ENCODE measurements at regions not wholly inside any gene's neighbourhood (a gene's known extent, or its start where the extent isn't known, plus 50 kb on each side); places are given as distances from the start of the nearest gene placed in this dataset.

GRCh38 chr3:94794563-94794962, 731.7 kb downstream of the NSUN3 start:
- no peaks in the 10 kb centered on the region for H3K4me1 ChIP-seq (ENCODE audit: low read length)
- H3K9ac ChIP-seq (ENCODE audit: low read length) = no peak overlapping the region
- H2AFZ ChIP-seq (ENCODE audit: low read depth, low read length) = no peak overlapping the region
- H4K20me1 ChIP-seq (ENCODE audit: insufficient read depth, low read length) = no peaks in the 10 kb centered on the region
- TF ChIP-seq EZH2phosphoT487 (IDR thresholded peaks at IDR 0.05; ENCODE audit: low read depth) = no peak
- no peak for TF ChIP-seq CTCF (IDR thresholded peaks at IDR 0.05; ENCODE audit: low read depth, low read length)
- no peaks in the 10 kb centered on the region for H3K27me3 ChIP-seq (ENCODE audit: low read depth, low read length)
- no peak overlapping the region for H3K4me2 ChIP-seq (ENCODE audit: low read length)
- no peak overlapping the region for H3K27ac ChIP-seq (ENCODE audit: low read length)
- H3K9me3 ChIP-seq (ENCODE audit: insufficient read depth, low read length) = no peaks in the 10 kb centered on the region
- H3K36me3 ChIP-seq (replicated peaks; ENCODE audit: low read depth, low read length) = no peaks in the 10 kb centered on the region
- H3K4me3 ChIP-seq (ENCODE audit: low read length) = no peak overlapping the region
- no peaks in the 10 kb centered on the region for H3K79me2 ChIP-seq (ENCODE audit: low read length)

GRCh38 chr3:94799420-94800060, 736.7 kb downstream of the NSUN3 start:
- Histone ChIP-seq H3K36me3 (replicated peaks; ENCODE audit: low read depth, low read length) (no peaks in the 10 kb centered on the region), H2AFZ (ENCODE audit: low read depth, low read length) (no peak overlapping the region), H3K4me3 (ENCODE audit: low read length) (no peak overlapping the region), H3K27me3 (ENCODE audit: low read depth, low read length) (no peaks in the 10 kb centered on the region), H4K20me1 (ENCODE audit: insufficient read depth, low read length) (no peaks in the 10 kb centered on the region), H3K27ac (ENCODE audit: low read length) (no peak overlapping the region), H3K4me1 (ENCODE audit: low read length) (no peaks in the 10 kb centered on the region), H3K9ac (ENCODE audit: low read length) (no peak overlapping the region), H3K79me2 (ENCODE audit: low read length) (no peaks in the 10 kb centered on the region), H3K4me2 (ENCODE audit: low read length) (no peak overlapping the region), H3K9me3 (ENCODE audit: insufficient read depth, low read length) (no peaks in the 10 kb centered on the region)
- no peak for TF ChIP-seq EZH2phosphoT487 (IDR thresholded peaks at IDR 0.05; ENCODE audit: low read depth)
- TF ChIP-seq CTCF (IDR thresholded peaks at IDR 0.05; ENCODE audit: low read depth, low read length) = no peak

- Histone ChIP-seq H3K27ac (ENCODE audit: low read length) (no peak overlapping the region), H3K4me1 (ENCODE audit: low read length) (no peaks in the 10 kb centered on the region), H3K9ac (ENCODE audit: low read length) (no peak overlapping the region), H3K27me3 (ENCODE audit: low read depth, low read length) (no peaks in the 10 kb centered on the region), H2AFZ (ENCODE audit: low read depth, low read length) (no peak overlapping the region), H4K20me1 (ENCODE audit: insufficient read depth, low read length) (no peaks in the 10 kb centered on the region), H3K4me3 (ENCODE audit: low read length) (no peak overlapping the region), H3K79me2 (ENCODE audit: low read length) (no peaks in the 10 kb centered on the region), H3K9me3 (ENCODE audit: insufficient read depth, low read length) (no peaks in the 10 kb centered on the region), H3K36me3 (replicated peaks; ENCODE audit: low read depth, low read length) (no peaks in the 10 kb centered on the region), H3K4me2 (ENCODE audit: low read length) (no peak overlapping the region)
- TF ChIP-seq EZH2phosphoT487 (IDR thresholded peaks at IDR 0.05; ENCODE audit: low read depth) (no peak), CTCF (IDR thresholded peaks at IDR 0.05; ENCODE audit: low read depth, low read length) (no peak)
Observed at GRCh38 chr3:94811836-94812235, 749.0 kb downstream of the NSUN3 start.

GRCh38 chr3:94821241-94821640, 758.4 kb downstream of the NSUN3 start:
- H3K27me3 ChIP-seq (ENCODE audit: low read depth, low read length) = no peaks in the 10 kb centered on the region
- H3K4me2 ChIP-seq (ENCODE audit: low read length) = no peak overlapping the region
- H3K4me3 ChIP-seq (ENCODE audit: low read length) = no peak overlapping the region
- H3K36me3 ChIP-seq (replicated peaks; ENCODE audit: low read depth, low read length) = no peaks in the 10 kb centered on the region
- no peak overlapping the region for H2AFZ ChIP-seq (ENCODE audit: low read depth, low read length)
- no peaks in the 10 kb centered on the region for H3K4me1 ChIP-seq (ENCODE audit: low read length)
- H4K20me1 ChIP-seq (ENCODE audit: insufficient read depth, low read length) = no peaks in the 10 kb centered on the region
- no peak overlapping the region for H3K27ac ChIP-seq (ENCODE audit: low read length)
- TF ChIP-seq EZH2phosphoT487 (IDR thresholded peaks at IDR 0.05; ENCODE audit: low read depth) = no peak
- no peak for TF ChIP-seq CTCF (IDR thresholded peaks at IDR 0.05; ENCODE audit: low read depth, low read length)
- H3K9ac ChIP-seq (ENCODE audit: low read length) = no peak overlapping the region
- H3K79me2 ChIP-seq (ENCODE audit: low read length) = no peaks in the 10 kb centered on the region
- H3K9me3 ChIP-seq (ENCODE audit: insufficient read depth, low read length) = no peaks in the 10 kb centered on the region
